Stimulated activated CD4-positive, alpha-beta T cell treated with anti-CD3 and anti-CD28 coated beads, Interleukin-2, amount 100 ng/mL, for 48 hours (primary cell): ENCODE measurements at regions not wholly inside any gene's neighbourhood (a gene's known extent, or its start where the extent isn't known, plus 50 kb on each side); places are given as distances from the start of the nearest gene placed in this dataset.

Experiments
- DNase-seq, 2 donors: peaks; one replicate each; pipeline ENCODE4 v3.0.0-alpha.2; 2020

- no peak for DNase-seq
These were observed 328.2 kb upstream of the JAG1 start for GRCh38 chr20:11001764-11002540.

- no peak for DNase-seq
These were observed 329.5 kb upstream of the JAG1 start for GRCh38 chr20:11003341-11003740.

GRCh38 chr20:11008444-11009033, 334.7 kb upstream of the JAG1 start:
- DNase-seq: no peak

GRCh38 chr20:11011653-11012052, 337.9 kb upstream of the JAG1 start:
- no peak for DNase-seq

GRCh38 chr20:11012975-11013374, 339.2 kb upstream of the JAG1 start:
- DNase-seq: no peak

- DNase-seq: no peak
These were observed 340.0 kb upstream of the JAG1 start for GRCh38 chr20:11013801-11014200.

GRCh38 chr20:11015440-11015839, 341.6 kb upstream of the JAG1 start:
- no peak for DNase-seq

- DNase-seq: no peak
These were observed 343.6 kb upstream of the JAG1 start for GRCh38 chr20:11017446-11017845.

GRCh38 chr20:11018668-11019170, 344.9 kb upstream of the JAG1 start:
- no peak for DNase-seq

GRCh38 chr20:11020712-11021111, 346.9 kb upstream of the JAG1 start:
- no peak for DNase-seq

GRCh38 chr20:11027224-11027623, 353.4 kb upstream of the JAG1 start:
- no peak for DNase-seq

- DNase-seq: no peak
These were observed 356.6 kb upstream of the JAG1 start for GRCh38 chr20:11030351-11030750.

GRCh38 chr20:11031300-11031699, 357.5 kb upstream of the JAG1 start:
- no peak for DNase-seq

GRCh38 chr20:11032611-11033010, 358.8 kb upstream of the JAG1 start:
- no peak for DNase-seq

- DNase-seq: no peak
These were observed 360.2 kb upstream of the JAG1 start for GRCh38 chr20:11034025-11034424.

GRCh38 chr20:11035211-11035610, 361.4 kb upstream of the JAG1 start:
- no peak for DNase-seq

- DNase-seq: no peak
These were observed 367.6 kb upstream of the JAG1 start for GRCh38 chr20:11041396-11041795.

- no peak for DNase-seq
These were observed 369.2 kb upstream of the JAG1 start for GRCh38 chr20:11043001-11043400.

- DNase-seq: no peak
These were observed 370.8 kb upstream of the JAG1 start for GRCh38 chr20:11044561-11044960.

GRCh38 chr20:11045412-11046175, 371.8 kb upstream of the JAG1 start:
- no peak for DNase-seq

GRCh38 chr20:11047559-11047958, 373.8 kb upstream of the JAG1 start:
- no peak for DNase-seq

- DNase-seq: no peak
These were observed 374.9 kb upstream of the JAG1 start for GRCh38 chr20:11048739-11049138.

GRCh38 chr20:11050350-11050749, 376.6 kb upstream of the JAG1 start:
- no peak for DNase-seq

- no peak for DNase-seq
These were observed 377.3 kb upstream of the JAG1 start for GRCh38 chr20:11051136-11051535.
